ENCODE measurements at regions not wholly inside any gene's neighbourhood (a gene's known extent, or its start where the extent isn't known, plus 50 kb on each side); places are given as distances from the start of the nearest gene placed in this dataset.

DNA sequence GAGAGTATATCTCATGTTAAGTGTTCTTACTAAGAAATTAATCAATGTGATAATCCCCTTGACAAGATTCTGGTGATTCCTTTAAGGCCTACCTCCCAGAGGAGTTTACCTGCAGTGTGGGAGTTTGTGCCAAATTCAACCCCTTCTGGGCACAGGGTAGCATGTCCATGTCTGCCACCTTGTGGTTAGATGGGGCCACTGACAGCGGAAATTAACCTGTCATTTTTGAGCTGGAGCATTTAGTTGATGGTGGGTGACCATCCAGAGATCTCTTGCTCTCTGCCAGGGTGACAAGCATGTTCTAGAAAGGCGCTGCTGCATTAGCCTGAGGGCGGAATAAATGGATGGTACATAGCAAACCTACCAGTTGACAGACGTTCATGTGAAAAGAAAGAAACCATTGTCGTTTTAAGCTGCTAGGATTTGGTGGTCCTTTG, 132.2 kb downstream of the FBXO4 start:
- H3K9me3 Mint-ChIP-seq, result no peaks in the 10 kb centered on the region
- TF ChIP-seq, protein P1, sequence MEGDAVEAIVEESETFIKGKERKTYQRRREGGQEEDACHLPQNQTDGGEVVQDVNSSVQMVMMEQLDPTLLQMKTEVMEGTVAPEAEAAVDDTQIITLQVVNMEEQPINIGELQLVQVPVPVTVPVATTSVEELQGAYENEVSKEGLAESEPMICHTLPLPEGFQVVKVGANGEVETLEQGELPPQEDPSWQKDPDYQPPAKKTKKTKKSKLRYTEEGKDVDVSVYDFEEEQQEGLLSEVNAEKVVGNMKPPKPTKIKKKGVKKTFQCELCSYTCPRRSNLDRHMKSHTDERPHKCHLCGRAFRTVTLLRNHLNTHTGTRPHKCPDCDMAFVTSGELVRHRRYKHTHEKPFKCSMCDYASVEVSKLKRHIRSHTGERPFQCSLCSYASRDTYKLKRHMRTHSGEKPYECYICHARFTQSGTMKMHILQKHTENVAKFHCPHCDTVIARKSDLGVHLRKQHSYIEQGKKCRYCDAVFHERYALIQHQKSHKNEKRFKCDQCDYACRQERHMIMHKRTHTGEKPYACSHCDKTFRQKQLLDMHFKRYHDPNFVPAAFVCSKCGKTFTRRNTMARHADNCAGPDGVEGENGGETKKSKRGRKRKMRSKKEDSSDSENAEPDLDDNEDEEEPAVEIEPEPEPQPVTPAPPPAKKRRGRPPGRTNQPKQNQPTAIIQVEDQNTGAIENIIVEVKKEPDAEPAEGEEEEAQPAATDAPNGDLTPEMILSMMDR (IDR thresholded peaks at IDR 0.05), result peak; percentile 92
- H3K27ac Mint-ChIP-seq, result no peak overlapping the region
- H3K36me3 Mint-ChIP-seq (ENCODE audit: low read depth), result no peaks in the 10 kb centered on the region
- H3K27me3 Mint-ChIP-seq (ENCODE audit: insufficient read depth), result peaks cover 5% of the 10 kb centered on the region; the same call in 1 of the 2 replicates
- H3K4me3 Mint-ChIP-seq, result no peak overlapping the region
- peaks cover 4% of the 10 kb centered on the region; the same call in 1 of the 2 replicates for H3K4me1 Mint-ChIP-seq (ENCODE audit: low read depth)
- DNase-seq, result peak; percentile 5

DNA sequence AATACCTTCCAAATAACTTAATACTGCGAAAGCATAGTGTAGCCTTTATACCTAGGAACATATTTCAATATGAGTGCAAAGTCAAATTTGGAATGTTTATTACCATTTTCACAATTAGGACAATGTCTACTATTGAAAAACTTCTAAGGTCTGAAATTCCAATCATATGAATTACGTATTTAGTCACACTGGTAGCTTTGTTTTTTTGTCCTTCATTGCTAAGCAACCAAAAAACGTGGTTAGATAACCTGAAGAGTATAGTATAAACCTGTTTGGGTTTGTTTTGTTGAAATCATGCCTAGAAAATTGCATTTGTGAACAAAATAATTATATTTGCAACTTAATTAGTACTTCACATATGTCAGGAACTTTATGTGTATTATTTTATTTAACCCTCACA, 134.2 kb downstream of the FBXO4 start:
- Mint-ChIP-seq H3K4me1 (ENCODE audit: low read depth) (peaks cover 4% of the 10 kb centered on the region; the same call in 1 of the 2 replicates), H3K9me3 (no peaks in the 10 kb centered on the region), H3K27me3 (ENCODE audit: insufficient read depth) (peaks cover 5% of the 10 kb centered on the region; the same call in 1 of the 2 replicates), H3K27ac (no peak overlapping the region), H3K4me3 (no peak overlapping the region), H3K36me3 (ENCODE audit: low read depth) (no peaks in the 10 kb centered on the region)
- no peak for DNase-seq
- TF ChIP-seq, protein P1 (IDR thresholded peaks at IDR 0.05), result no peak

DNA sequence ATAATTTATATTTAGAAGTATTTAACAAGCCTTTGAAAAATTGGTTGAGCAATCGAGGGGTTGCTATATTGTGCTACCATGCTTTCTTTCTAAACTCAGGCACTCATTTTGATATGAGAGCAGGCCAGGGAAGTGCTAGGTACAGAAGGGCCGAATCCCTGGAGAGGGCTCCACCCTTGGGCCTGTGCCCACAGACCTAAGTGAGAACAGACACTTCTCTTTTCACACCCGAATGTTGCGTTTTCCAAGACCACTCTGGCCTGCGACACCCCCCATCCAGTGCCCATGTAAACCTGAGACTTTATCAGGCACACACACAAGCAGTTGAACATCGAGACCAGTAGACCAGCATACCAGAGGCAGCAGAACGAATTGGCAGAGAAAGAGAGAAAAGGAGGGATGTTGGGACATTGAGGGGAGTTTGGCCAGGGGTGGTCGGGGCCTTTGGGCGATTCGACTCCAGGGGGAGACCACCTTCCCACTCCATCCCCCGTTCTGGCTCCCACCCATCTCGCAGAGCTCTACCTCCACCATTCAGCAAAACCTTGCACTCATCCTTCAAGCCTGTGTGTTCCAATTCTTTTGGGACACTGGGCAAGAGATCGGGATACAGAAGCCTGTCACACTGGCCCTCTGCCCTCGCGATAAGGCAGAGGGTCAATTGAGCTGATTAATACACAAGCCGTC, 134.8 kb downstream of the FBXO4 start:
- Mint-ChIP-seq H3K4me1 (ENCODE audit: low read depth) (peaks cover 4% of the 10 kb centered on the region; the same call in 1 of the 2 replicates), H3K9me3 (no peaks in the 10 kb centered on the region), H3K36me3 (ENCODE audit: low read depth) (no peaks in the 10 kb centered on the region), H3K27ac (no peak overlapping the region), H3K27me3 (ENCODE audit: insufficient read depth) (peaks cover 5% of the 10 kb centered on the region; the same call in 1 of the 2 replicates), H3K4me3 (no peak overlapping the region)
- DNase-seq, result no peak
- TF ChIP-seq, protein P1 (IDR thresholded peaks at IDR 0.05), result no peak

DNA sequence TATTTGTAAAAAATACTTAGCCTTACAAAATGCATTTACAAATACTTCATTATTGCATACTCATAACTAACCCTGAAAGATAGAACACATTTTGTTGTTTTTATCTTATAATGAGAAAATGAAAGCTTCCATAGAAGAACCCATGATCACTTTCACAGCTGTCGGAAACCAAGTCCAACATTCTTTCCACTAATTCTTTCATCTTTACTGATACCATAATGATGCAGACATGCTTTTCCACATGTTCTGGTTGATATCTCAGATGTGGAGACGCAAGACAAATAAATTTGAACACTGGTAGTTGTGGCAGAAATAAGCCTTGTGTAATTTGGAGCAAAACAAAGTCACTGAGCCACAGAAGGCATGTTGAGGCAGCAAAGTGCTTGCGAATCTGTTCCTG, 136.0 kb downstream of the FBXO4 start:
- H3K36me3 Mint-ChIP-seq (ENCODE audit: low read depth), result no peaks in the 10 kb centered on the region

DNA sequence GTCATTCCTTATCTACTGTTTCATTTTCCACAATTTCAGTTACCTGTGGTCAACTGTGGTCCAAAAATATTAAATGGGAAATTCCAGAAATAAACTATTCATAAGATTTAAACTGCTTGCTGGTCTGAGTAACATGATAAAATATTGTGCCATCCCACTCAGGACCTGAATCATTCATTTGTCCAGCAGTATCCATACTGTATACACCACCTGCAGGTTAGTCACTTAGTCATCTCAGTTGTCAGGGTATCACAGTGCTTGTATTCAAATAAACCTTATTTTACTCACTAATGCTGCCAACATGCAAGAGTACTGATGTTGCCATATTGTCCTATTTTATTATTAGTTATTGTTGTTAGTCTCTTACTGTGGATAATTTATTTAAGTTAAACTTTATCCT, 139.7 kb downstream of the FBXO4 start:
- no peak overlapping the region for H3K4me3 Mint-ChIP-seq
- no peak overlapping the region for H3K27ac Mint-ChIP-seq
- H3K4me1 Mint-ChIP-seq (ENCODE audit: low read depth), result no peaks in the 10 kb centered on the region
- H3K36me3 Mint-ChIP-seq (ENCODE audit: low read depth), result no peaks in the 10 kb centered on the region
- TF ChIP-seq, protein P1 (IDR thresholded peaks at IDR 0.05), result no peak
- peaks cover 5% of the 10 kb centered on the region; the same call in 1 of the 2 replicates for H3K27me3 Mint-ChIP-seq (ENCODE audit: insufficient read depth)
- no peak for DNase-seq
- H3K9me3 Mint-ChIP-seq, result no peaks in the 10 kb centered on the region

More for the DNA sequence above, 136.0 kb downstream of the FBXO4 start:
- Mint-ChIP-seq H3K9me3 (no peaks in the 10 kb centered on the region), H3K4me1 (ENCODE audit: low read depth) (peaks cover 4% of the 10 kb centered on the region; the same call in 1 of the 2 replicates), H3K27me3 (ENCODE audit: insufficient read depth) (peaks cover 5% of the 10 kb centered on the region; the same call in 1 of the 2 replicates), H3K27ac (no peak overlapping the region), H3K4me3 (peak overlapping the region; percentile 20; the same call in 1 of the 2 replicates)
- DNase-seq, result no peak
- TF ChIP-seq, protein P1 (IDR thresholded peaks at IDR 0.05), result no peak
